Activated T-helper 1 cell treated with anti-CD3 and anti-CD28 coated beads, Interleukin-12 subunit alpha, Interleukin-12 subunit beta, Interleukin-2, Interleukin-4 antibody, amounts not matched to agents 30 ng/mL and 10 ng/mL and 1 ng/mL, durations not matched to agents 14 hours and 24 hours and 36 hours (primary cell): ENCODE measurements at regions not wholly inside any gene's neighbourhood (a gene's known extent, or its start where the extent isn't known, plus 50 kb on each side); places are given as distances from the start of the nearest gene placed in this dataset.

Experiments used
- DNase-seq: peaks from one replicate; pipeline ENCODE4 v3.0.0; 2021; ENCODE audit warnings: low spot score
- H3K27ac Mint-ChIP-seq: one replicate; pipeline ENCODE4 v1.8.0; 2021; ENCODE audit warnings: mild to moderate bottlenecking, mixed read lengths
- H3K27me3 Mint-ChIP-seq: one replicate; pipeline ENCODE4 v1.8.0; 2022; ENCODE audit warnings: mild to moderate bottlenecking, moderate library complexity, mixed read lengths; ENCODE audit not compliant: insufficient read depth
- H3K36me3 Mint-ChIP-seq: one replicate; pipeline ENCODE4 v1.8.0; 2021; ENCODE audit warnings: low read depth, mixed read lengths
- H3K4me1 Mint-ChIP-seq: one replicate; pipeline ENCODE4 v1.8.0; 2021; ENCODE audit warnings: low read depth, mixed read lengths
- H3K4me3 Mint-ChIP-seq: one replicate; pipeline ENCODE4 v1.8.0; 2021; ENCODE audit warnings: mild to moderate bottlenecking, moderate library complexity, mixed read lengths
- H3K9me3 Mint-ChIP-seq: one replicate; pipeline ENCODE4 v1.8.0; 2021; ENCODE audit warnings: mixed read lengths
- intact Hi-C: fragments of 100-400 bp; cut with micrococcal nuclease; formaldehyde crosslinking; loops from one replicate; pipeline ENCODE4 v1.15.1; 2024

- peaks cover 34% of the 10 kb centered on the region for H3K9me3 Mint-ChIP-seq
- intact Hi-C loops: no loop called here
- no peak for DNase-seq
- no peak overlapping the region for H3K4me3 Mint-ChIP-seq
- H3K27ac Mint-ChIP-seq: no peak overlapping the region
- no peaks in the 10 kb centered on the region for H3K27me3 Mint-ChIP-seq
- no peaks in the 10 kb centered on the region for H3K36me3 Mint-ChIP-seq
- no peaks in the 10 kb centered on the region for H3K4me1 Mint-ChIP-seq
These were observed 919.2 kb downstream of the METTL15 start for GRCh38 chr11:29027436-29027835.

GRCh38 chr11:29026286-29026685, 918.1 kb downstream of the METTL15 start:
- Mint-ChIP-seq H3K36me3 (no peaks in the 10 kb centered on the region), H3K4me3 (no peak overlapping the region), H3K4me1 (no peaks in the 10 kb centered on the region), H3K27ac (no peak overlapping the region), H3K9me3 (peaks cover 40% of the 10 kb centered on the region), H3K27me3 (no peaks in the 10 kb centered on the region)
- intact Hi-C loops: no loop called here
- no peak for DNase-seq

GRCh38 chr11:29025001-29025400, 916.8 kb downstream of the METTL15 start:
- peaks cover 40% of the 10 kb centered on the region for H3K9me3 Mint-ChIP-seq
- H3K36me3 Mint-ChIP-seq: no peaks in the 10 kb centered on the region
- no peaks in the 10 kb centered on the region for H3K4me1 Mint-ChIP-seq
- no peaks in the 10 kb centered on the region for H3K27me3 Mint-ChIP-seq
- H3K27ac Mint-ChIP-seq: no peak overlapping the region
- no peak overlapping the region for H3K4me3 Mint-ChIP-seq
- intact Hi-C loops: no loop called here
- no peak for DNase-seq

GRCh38 chr11:29024386-29024785, 916.2 kb downstream of the METTL15 start:
- Mint-ChIP-seq H3K4me1 (no peaks in the 10 kb centered on the region), H3K27me3 (no peaks in the 10 kb centered on the region), H3K9me3 (peaks cover 39% of the 10 kb centered on the region), H3K4me3 (no peak overlapping the region), H3K27ac (no peak overlapping the region), H3K36me3 (no peaks in the 10 kb centered on the region)
- intact Hi-C loops: no loop called here
- DNase-seq: no peak

- Mint-ChIP-seq H3K27me3 (no peaks in the 10 kb centered on the region), H3K27ac (no peak overlapping the region), H3K36me3 (no peaks in the 10 kb centered on the region), H3K4me1 (no peaks in the 10 kb centered on the region), H3K9me3 (peaks cover 33% of the 10 kb centered on the region), H3K4me3 (no peak overlapping the region)
- intact Hi-C loops: no loop called here
- no peak for DNase-seq
These were observed 915.6 kb downstream of the METTL15 start for GRCh38 chr11:29023761-29024160.

GRCh38 chr11:29022676-29023075, 914.5 kb downstream of the METTL15 start:
- no peak for DNase-seq
- Mint-ChIP-seq H3K27ac (no peak overlapping the region), H3K4me3 (no peak overlapping the region), H3K36me3 (no peaks in the 10 kb centered on the region), H3K27me3 (no peaks in the 10 kb centered on the region), H3K9me3 (peaks cover 25% of the 10 kb centered on the region), H3K4me1 (no peaks in the 10 kb centered on the region)
- intact Hi-C loops: no loop called here

GRCh38 chr11:29019960-29020683, 911.9 kb downstream of the METTL15 start:
- DNase-seq: no peak
- H3K9me3 Mint-ChIP-seq: peaks cover 14% of the 10 kb centered on the region
- no peaks in the 10 kb centered on the region for H3K27me3 Mint-ChIP-seq
- H3K27ac Mint-ChIP-seq: no peak overlapping the region
- no peaks in the 10 kb centered on the region for H3K36me3 Mint-ChIP-seq
- no peaks in the 10 kb centered on the region for H3K4me1 Mint-ChIP-seq
- intact Hi-C loops: no loop called here
- H3K4me3 Mint-ChIP-seq: no peak overlapping the region

- DNase-seq: no peak
- intact Hi-C loops: no loop called here
- no peaks in the 10 kb centered on the region for H3K4me1 Mint-ChIP-seq
- no peaks in the 10 kb centered on the region for H3K27me3 Mint-ChIP-seq
- no peak overlapping the region for H3K4me3 Mint-ChIP-seq
- H3K27ac Mint-ChIP-seq: no peak overlapping the region
- peaks cover 9% of the 10 kb centered on the region for H3K9me3 Mint-ChIP-seq
- H3K36me3 Mint-ChIP-seq: no peaks in the 10 kb centered on the region
These were observed 910.4 kb downstream of the METTL15 start for GRCh38 chr11:29018631-29019030.

- Mint-ChIP-seq H3K9me3 (peaks cover 5% of the 10 kb centered on the region), H3K4me1 (no peaks in the 10 kb centered on the region), H3K36me3 (no peaks in the 10 kb centered on the region), H3K4me3 (no peak overlapping the region), H3K27me3 (no peaks in the 10 kb centered on the region), H3K27ac (no peak overlapping the region)
- DNase-seq: no peak
- intact Hi-C loops: no loop called here
These were observed 909.8 kb downstream of the METTL15 start for GRCh38 chr11:29017941-29018340.

GRCh38 chr11:29012507-29012906, 904.3 kb downstream of the METTL15 start:
- no peaks in the 10 kb centered on the region for H3K36me3 Mint-ChIP-seq
- H3K27me3 Mint-ChIP-seq: no peaks in the 10 kb centered on the region
- H3K9me3 Mint-ChIP-seq: peaks cover 6% of the 10 kb centered on the region
- H3K4me3 Mint-ChIP-seq: no peak overlapping the region
- H3K4me1 Mint-ChIP-seq: no peaks in the 10 kb centered on the region
- no peak overlapping the region for H3K27ac Mint-ChIP-seq
- intact Hi-C loops: no loop called here
- DNase-seq: no peak

- Mint-ChIP-seq H3K9me3 (peaks cover 16% of the 10 kb centered on the region), H3K36me3 (no peaks in the 10 kb centered on the region), H3K4me3 (no peak overlapping the region), H3K27ac (no peak overlapping the region), H3K4me1 (no peaks in the 10 kb centered on the region), H3K27me3 (no peaks in the 10 kb centered on the region)
- DNase-seq: no peak
- intact Hi-C loops: no loop called here
These were observed 901.2 kb downstream of the METTL15 start for GRCh38 chr11:29009426-29009825.

- H3K9me3 Mint-ChIP-seq: peaks cover 16% of the 10 kb centered on the region
- H3K27me3 Mint-ChIP-seq: no peaks in the 10 kb centered on the region
These were observed 900.3 kb downstream of the METTL15 start for GRCh38 chr11:29008481-29008880.

GRCh38 chr11:29006668-29007067, 898.5 kb downstream of the METTL15 start:
- Mint-ChIP-seq H3K27ac (no peak overlapping the region), H3K36me3 (no peaks in the 10 kb centered on the region), H3K4me1 (no peaks in the 10 kb centered on the region), H3K4me3 (no peak overlapping the region), H3K9me3 (peaks cover 10% of the 10 kb centered on the region), H3K27me3 (no peaks in the 10 kb centered on the region)
- no peak for DNase-seq
- intact Hi-C loops: no loop called here

More at GRCh38 chr11:29008481-29008880, 900.3 kb downstream of the METTL15 start:
- H3K27ac Mint-ChIP-seq: no peak overlapping the region
- no peak overlapping the region for H3K4me3 Mint-ChIP-seq
- H3K4me1 Mint-ChIP-seq: no peaks in the 10 kb centered on the region
- intact Hi-C loops: no loop called here
- H3K36me3 Mint-ChIP-seq: no peaks in the 10 kb centered on the region
- DNase-seq: no peak
